GM23338 (cell line): ENCODE measurements at regions not wholly inside any gene's neighbourhood (a gene's known extent, or its start where the extent isn't known, plus 50 kb on each side); places are given as distances from the start of the nearest gene placed in this dataset.

ENCODE experiments used
- ATAC-seq: fragments of 200-7000 bp; cut with Tn5 transposase; 3 replicates; pipeline ENCODE4 v1.9.1; 2020
- DNase-seq: peaks from one replicate; pipeline ENCODE4 v3.0.0-alpha.2; 2015; ENCODE audit warnings: low spot score
- H2AFZ ChIP-seq: fragments of 200-600 bp; sonication (generic); 2 replicates; pipeline ENCODE4 v1.8.0; 2016; ENCODE audit warnings: antibody characterized with exemption, mild to moderate bottlenecking, moderate library complexity
- H3F3A ChIP-seq: fragments of 200-600 bp; sonication (generic); replicated peaks from 2 replicates; pipeline ENCODE4 v1.8.0; 2017; ENCODE audit warnings: antibody characterized with exemption, mixed run types, low read depth
- H3K27ac ChIP-seq: fragments of 200-600 bp; sonication (generic); 2 replicates; pipeline ENCODE4 v1.6.1; 2016; ENCODE audit warnings: low read depth
- H3K27me3 ChIP-seq: fragments of 200-600 bp; sonication (generic); 2 replicates; pipeline ENCODE4 v1.8.0; 2016; ENCODE audit warnings: mild to moderate bottlenecking, mixed run types, moderate library complexity; ENCODE audit not compliant: insufficient read depth
- H3K36me3 ChIP-seq: fragments of 200-600 bp; sonication (generic); 2 replicates; pipeline ENCODE4 v1.8.0; 2016; ENCODE audit warnings: mild to moderate bottlenecking; ENCODE audit not compliant: insufficient read depth
- H3K4me1 ChIP-seq: fragments of 200-600 bp; sonication (generic); 2 replicates; pipeline ENCODE4 v1.8.0; 2016; ENCODE audit warnings: mild to moderate bottlenecking, moderate library complexity; ENCODE audit not compliant: insufficient read depth
- H3K4me2 ChIP-seq: fragments of 200-600 bp; sonication (generic); 2 replicates; pipeline ENCODE4 v1.7.1; 2017; ENCODE audit warnings: mixed run types
- H3K4me3 ChIP-seq: fragments of 200-600 bp; sonication (generic); 2 replicates; pipeline ENCODE4 v1.6.1; 2016; ENCODE audit warnings: mixed run types
- H3K79me2 ChIP-seq: fragments of 200-600 bp; sonication (generic); replicated peaks from 2 replicates; pipeline ENCODE4 v1.8.0; 2017; ENCODE audit warnings: mild to moderate bottlenecking; ENCODE audit not compliant: insufficient read depth
- H3K9me2 ChIP-seq: fragments of 200-600 bp; sonication (generic); 2 replicates; pipeline ENCODE4 v1.8.0; 2017; ENCODE audit not compliant: insufficient read depth
- H4K20me1 ChIP-seq: fragments of 200-600 bp; sonication (generic); replicated peaks from 2 replicates; pipeline ENCODE4 v1.8.0; 2017; ENCODE audit warnings: mild to moderate bottlenecking; ENCODE audit not compliant: insufficient read depth
- H3K27ac Mint-ChIP-seq: 2 replicates; pipeline ENCODE4 v1.8.0; 2020; ENCODE audit warnings: inconsistent platforms, mild to moderate bottlenecking, moderate library complexity, mixed read lengths
- H3K27me3 Mint-ChIP-seq: 3 replicates; pipeline ENCODE4 v1.8.0; 2022; ENCODE audit warnings: low read depth, mild to moderate bottlenecking, moderate library complexity, mixed read lengths, inconsistent platforms; ENCODE audit not compliant: insufficient read depth, poor library complexity
- H3K36me3 Mint-ChIP-seq: 3 replicates; pipeline ENCODE4 v1.8.0; 2021; ENCODE audit warnings: low read depth, mild to moderate bottlenecking, inconsistent platforms, moderate library complexity, mixed read lengths
- H3K4me1 Mint-ChIP-seq: 3 replicates; pipeline ENCODE4 v1.8.0; 2020; ENCODE audit warnings: mild to moderate bottlenecking, inconsistent platforms, mixed read lengths
- H3K4me3 Mint-ChIP-seq: 3 replicates; pipeline ENCODE4 v1.8.0; 2021; ENCODE audit warnings: moderate library complexity, mild to moderate bottlenecking, inconsistent platforms, mixed read lengths
- H3K9me3 Mint-ChIP-seq: 3 replicates; pipeline ENCODE4 v1.8.0; 2020; ENCODE audit warnings: moderate library complexity, mild to moderate bottlenecking, inconsistent platforms, mixed read lengths
- CREB1 ChIP-seq: fragments of 250-450 bp; sonication (Bioruptor Pico); IDR thresholded peaks from 2 replicates; pipeline ENCODE4 v1.5.0; 2020; ENCODE audit warnings: low read depth, mild to moderate bottlenecking, moderate library complexity
- ETS1 ChIP-seq: IDR thresholded peaks from 2 replicates; pipeline ENCODE4 v1.6.1; 2016; ENCODE audit warnings: antibody characterized with exemption
- EZH2 ChIP-seq: fragments of 200-600 bp; sonication (generic); IDR thresholded peaks from one replicate; pipeline ENCODE4 v1.8.0; 2017; ENCODE audit warnings: antibody characterized with exemption, mild to moderate bottlenecking, low read depth; ENCODE audit not compliant: unreplicated experiment
- EZH2phosphoT487 ChIP-seq: fragments of 200-600 bp; sonication (generic); IDR thresholded peaks from one replicate; pipeline ENCODE4 v1.8.1; 2018; ENCODE audit warnings: antibody characterized with exemption; ENCODE audit not compliant: unreplicated experiment
- JUNB ChIP-seq: IDR thresholded peaks from one replicate; pipeline ENCODE4 v1.6.1; 2016; ENCODE audit warnings: antibody characterized with exemption; ENCODE audit not compliant: unreplicated experiment
- NANOG ChIP-seq: IDR thresholded peaks from 2 replicates; pipeline ENCODE4 v1.6.1; 2016; ENCODE audit warnings: antibody characterized with exemption, borderline replicate concordance
- POLR2AphosphoS5 ChIP-seq: IDR thresholded peaks from 2 replicates; pipeline ENCODE4 v1.6.1; 2016; ENCODE audit warnings: antibody characterized with exemption, low read depth
- REST ChIP-seq: IDR thresholded peaks from one replicate; pipeline ENCODE4 v1.6.1; 2018; ENCODE audit warnings: antibody characterized with exemption; ENCODE audit not compliant: unreplicated experiment
- STAT1 ChIP-seq: IDR thresholded peaks from one replicate; pipeline ENCODE4 v1.6.1; 2016; ENCODE audit warnings: antibody characterized with exemption; ENCODE audit not compliant: unreplicated experiment
- ZNF114 ChIP-seq: fragments of 250-450 bp; sonication (Bioruptor Pico); IDR thresholded peaks from 2 replicates; pipeline ENCODE4 v1.5.0; 2020; ENCODE audit warnings: mild to moderate bottlenecking, moderate library complexity
- ZNF331 ChIP-seq: fragments of 250-450 bp; sonication (Bioruptor Pico); IDR thresholded peaks from 2 replicates; pipeline ENCODE4 v1.5.0; 2020; ENCODE audit warnings: low read depth, mild to moderate bottlenecking, moderate library complexity
- TF ChIP-seq, protein P1 (sequence below): fragments of 250-450 bp; sonication (Bioruptor Pico); IDR thresholded peaks from 2 replicates; pipeline ENCODE4 v1.5.0; 2020; ENCODE audit warnings: mild to moderate bottlenecking, moderate library complexity
- TF ChIP-seq, protein P2 (sequence below), 2 experiments: fragments of 200-600 bp in 1 of 2; sonication (generic) in 1 of 2; conservative IDR thresholded peaks; 2 replicates each; pipeline versions ENCODE4 v1.5.1 to v1.6.1; 2016 to 2017; ENCODE audit warnings: antibody characterized with exemption in 2 of 2, low read depth in 2 of 2, mild to moderate bottlenecking in 2 of 2, moderate library complexity in 1 of 2

DNA sequence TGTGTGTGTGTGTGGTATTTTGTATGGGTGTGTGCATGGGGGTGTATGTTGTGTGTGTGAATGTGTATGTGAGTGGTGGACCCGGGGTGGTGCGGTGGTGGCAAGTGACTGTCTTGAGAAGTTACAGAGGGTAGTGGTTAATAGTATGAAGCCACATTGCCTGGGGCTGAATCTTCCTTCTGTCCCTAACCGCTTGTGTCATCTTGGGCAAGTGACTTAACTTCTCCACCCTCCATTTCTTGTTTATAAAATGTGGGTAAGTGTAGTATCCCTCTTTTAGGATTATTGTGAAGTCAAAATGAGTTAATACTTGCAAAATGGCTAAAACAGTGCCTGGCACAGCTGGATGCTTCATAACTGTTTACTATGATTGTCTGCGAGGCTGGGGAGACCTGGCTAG, 63.5 kb downstream of the MYCN start:
- H3K36me3 ChIP-seq, result no peaks in the 10 kb centered on the region
- H3K4me1 Mint-ChIP-seq, result peaks cover 6% of the 10 kb centered on the region
- no peaks in the 10 kb centered on the region for H3K36me3 Mint-ChIP-seq
- 0 out of 2 replicates have a peak, but pooled peaks cover 4% of the 10 kb centered on the region for H3K9me2 ChIP-seq
- no peak overlapping the region for H3K27ac Mint-ChIP-seq
- H3K9me3 Mint-ChIP-seq, result peaks cover 5% of the 10 kb centered on the region
- no peaks in the 10 kb centered on the region for H3K79me2 ChIP-seq
- no peak for TF ChIP-seq REST
- no peak for TF ChIP-seq POLR2AphosphoS5
- TF ChIP-seq STAT1, result no peak
- TF ChIP-seq, protein P1, sequence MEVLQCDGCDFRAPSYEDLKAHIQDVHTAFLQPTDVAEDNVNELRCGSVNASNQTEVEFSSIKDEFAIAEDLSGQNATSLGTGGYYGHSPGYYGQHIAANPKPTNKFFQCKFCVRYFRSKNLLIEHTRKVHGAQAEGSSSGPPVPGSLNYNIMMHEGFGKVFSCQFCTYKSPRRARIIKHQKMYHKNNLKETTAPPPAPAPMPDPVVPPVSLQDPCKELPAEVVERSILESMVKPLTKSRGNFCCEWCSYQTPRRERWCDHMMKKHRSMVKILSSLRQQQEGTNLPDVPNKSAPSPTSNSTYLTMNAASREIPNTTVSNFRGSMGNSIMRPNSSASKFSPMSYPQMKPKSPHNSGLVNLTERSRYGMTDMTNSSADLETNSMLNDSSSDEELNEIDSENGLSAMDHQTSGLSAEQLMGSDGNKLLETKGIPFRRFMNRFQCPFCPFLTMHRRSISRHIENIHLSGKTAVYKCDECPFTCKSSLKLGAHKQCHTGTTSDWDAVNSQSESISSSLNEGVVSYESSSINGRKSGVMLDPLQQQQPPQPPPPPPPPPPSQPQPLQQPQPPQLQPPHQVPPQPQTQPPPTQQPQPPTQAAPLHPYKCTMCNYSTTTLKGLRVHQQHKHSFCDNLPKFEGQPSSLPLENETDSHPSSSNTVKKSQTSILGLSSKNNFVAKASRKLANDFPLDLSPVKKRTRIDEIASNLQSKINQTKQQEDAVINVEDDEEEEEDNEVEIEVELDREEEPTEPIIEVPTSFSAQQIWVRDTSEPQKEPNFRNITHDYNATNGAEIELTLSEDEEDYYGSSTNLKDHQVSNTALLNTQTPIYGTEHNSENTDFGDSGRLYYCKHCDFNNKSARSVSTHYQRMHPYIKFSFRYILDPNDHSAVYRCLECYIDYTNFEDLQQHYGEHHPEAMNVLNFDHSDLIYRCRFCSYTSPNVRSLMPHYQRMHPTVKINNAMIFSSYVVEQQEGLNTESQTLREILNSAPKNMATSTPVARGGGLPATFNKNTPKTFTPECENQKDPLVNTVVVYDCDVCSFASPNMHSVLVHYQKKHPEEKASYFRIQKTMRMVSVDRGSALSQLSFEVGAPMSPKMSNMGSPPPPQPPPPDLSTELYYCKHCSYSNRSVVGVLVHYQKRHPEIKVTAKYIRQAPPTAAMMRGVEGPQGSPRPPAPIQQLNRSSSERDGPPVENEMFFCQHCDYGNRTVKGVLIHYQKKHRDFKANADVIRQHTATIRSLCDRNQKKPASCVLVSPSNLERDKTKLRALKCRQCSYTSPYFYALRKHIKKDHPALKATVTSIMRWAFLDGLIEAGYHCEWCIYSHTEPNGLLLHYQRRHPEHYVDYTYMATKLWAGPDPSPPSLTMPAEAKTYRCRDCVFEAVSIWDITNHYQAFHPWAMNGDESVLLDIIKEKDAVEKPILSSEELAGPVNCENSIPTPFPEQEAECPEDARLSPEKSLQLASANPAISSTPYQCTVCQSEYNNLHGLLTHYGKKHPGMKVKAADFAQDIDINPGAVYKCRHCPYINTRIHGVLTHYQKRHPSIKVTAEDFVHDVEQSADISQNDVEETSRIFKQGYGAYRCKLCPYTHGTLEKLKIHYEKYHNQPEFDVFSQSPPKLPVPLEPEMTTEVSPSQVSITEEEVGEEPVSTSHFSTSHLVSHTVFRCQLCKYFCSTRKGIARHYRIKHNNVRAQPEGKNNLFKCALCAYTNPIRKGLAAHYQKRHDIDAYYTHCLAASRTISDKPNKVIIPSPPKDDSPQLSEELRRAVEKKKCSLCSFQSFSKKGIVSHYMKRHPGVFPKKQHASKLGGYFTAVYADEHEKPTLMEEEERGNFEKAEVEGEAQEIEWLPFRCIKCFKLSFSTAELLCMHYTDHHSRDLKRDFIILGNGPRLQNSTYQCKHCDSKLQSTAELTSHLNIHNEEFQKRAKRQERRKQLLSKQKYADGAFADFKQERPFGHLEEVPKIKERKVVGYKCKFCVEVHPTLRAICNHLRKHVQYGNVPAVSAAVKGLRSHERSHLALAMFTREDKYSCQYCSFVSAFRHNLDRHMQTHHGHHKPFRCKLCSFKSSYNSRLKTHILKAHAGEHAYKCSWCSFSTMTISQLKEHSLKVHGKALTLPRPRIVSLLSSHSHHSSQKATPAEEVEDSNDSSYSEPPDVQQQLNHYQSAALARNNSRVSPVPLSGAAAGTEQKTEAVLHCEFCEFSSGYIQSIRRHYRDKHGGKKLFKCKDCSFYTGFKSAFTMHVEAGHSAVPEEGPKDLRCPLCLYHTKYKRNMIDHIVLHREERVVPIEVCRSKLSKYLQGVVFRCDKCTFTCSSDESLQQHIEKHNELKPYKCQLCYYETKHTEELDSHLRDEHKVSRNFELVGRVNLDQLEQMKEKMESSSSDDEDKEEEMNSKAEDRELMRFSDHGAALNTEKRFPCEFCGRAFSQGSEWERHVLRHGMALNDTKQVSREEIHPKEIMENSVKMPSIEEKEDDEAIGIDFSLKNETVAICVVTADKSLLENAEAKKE (CRISPR knock-in tag), result no peak
- TF ChIP-seq, protein P2, sequence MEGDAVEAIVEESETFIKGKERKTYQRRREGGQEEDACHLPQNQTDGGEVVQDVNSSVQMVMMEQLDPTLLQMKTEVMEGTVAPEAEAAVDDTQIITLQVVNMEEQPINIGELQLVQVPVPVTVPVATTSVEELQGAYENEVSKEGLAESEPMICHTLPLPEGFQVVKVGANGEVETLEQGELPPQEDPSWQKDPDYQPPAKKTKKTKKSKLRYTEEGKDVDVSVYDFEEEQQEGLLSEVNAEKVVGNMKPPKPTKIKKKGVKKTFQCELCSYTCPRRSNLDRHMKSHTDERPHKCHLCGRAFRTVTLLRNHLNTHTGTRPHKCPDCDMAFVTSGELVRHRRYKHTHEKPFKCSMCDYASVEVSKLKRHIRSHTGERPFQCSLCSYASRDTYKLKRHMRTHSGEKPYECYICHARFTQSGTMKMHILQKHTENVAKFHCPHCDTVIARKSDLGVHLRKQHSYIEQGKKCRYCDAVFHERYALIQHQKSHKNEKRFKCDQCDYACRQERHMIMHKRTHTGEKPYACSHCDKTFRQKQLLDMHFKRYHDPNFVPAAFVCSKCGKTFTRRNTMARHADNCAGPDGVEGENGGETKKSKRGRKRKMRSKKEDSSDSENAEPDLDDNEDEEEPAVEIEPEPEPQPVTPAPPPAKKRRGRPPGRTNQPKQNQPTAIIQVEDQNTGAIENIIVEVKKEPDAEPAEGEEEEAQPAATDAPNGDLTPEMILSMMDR (conservative IDR thresholded peaks at IDR 0.05; ENCODE audit: low read depth in 2 of 2), result no peak
- TF ChIP-seq JUNB, result no peak
- TF ChIP-seq EZH2phosphoT487, result no peak
- TF ChIP-seq EZH2, result no peak
- TF ChIP-seq NANOG, result no peak
- TF ChIP-seq ETS1, result no peak
- no peak for TF ChIP-seq ZNF331 (CRISPR knock-in tag)
- TF ChIP-seq CREB1 (CRISPR knock-in tag), result no peak
- no peak for TF ChIP-seq ZNF114 (CRISPR knock-in tag)
- no peaks in the 10 kb centered on the region for H4K20me1 ChIP-seq
- no peak overlapping the region for H3K4me3 ChIP-seq
- no peaks in the 10 kb centered on the region for H3K27me3 Mint-ChIP-seq
- no peaks in the 10 kb centered on the region for H3K27me3 ChIP-seq
- no peak overlapping the region for H3K4me2 ChIP-seq
- no peak overlapping the region for H3K4me3 Mint-ChIP-seq
- no peaks in the 10 kb centered on the region for H3F3A ChIP-seq
- no peak overlapping the region for H2AFZ ChIP-seq
- H3K27ac ChIP-seq, result no peak overlapping the region
- no peak for DNase-seq
- ATAC-seq, result no peak
- H3K4me1 ChIP-seq, result no peaks in the 10 kb centered on the region
